Kidney epithelial cell (primary cell): ENCODE measurements at regions not wholly inside any gene's neighbourhood (a gene's known extent, or its start where the extent isn't known, plus 50 kb on each side); places are given as distances from the start of the nearest gene placed in this dataset.

Experiments used
- DNase-seq: peaks from one replicate; pipeline ENCODE4 v3.0.0-alpha.2; 2010; ENCODE audit warnings: low read depth
- H3K27me3 ChIP-seq: 2 replicates; pipeline ENCODE4 v1.6.0; 2011; ENCODE audit warnings: low read length; ENCODE audit not compliant: control insufficient read depth, insufficient read depth
- H3K36me3 ChIP-seq: 2 replicates; pipeline ENCODE4 v1.5.1; 2011; ENCODE audit warnings: low read length; ENCODE audit not compliant: control insufficient read depth, insufficient read depth
- H3K4me3 ChIP-seq: 2 replicates; pipeline ENCODE4 v1.5.1; 2011; ENCODE audit warnings: low read depth, mild to moderate bottlenecking, control low read depth, low read length
- CTCF ChIP-seq: IDR thresholded peaks from 2 replicates; pipeline ENCODE4 v1.5.1; 2011; ENCODE audit warnings: mild to moderate bottlenecking, moderate library complexity, low read length, control low read depth, inconsistent platforms; ENCODE audit not compliant: insufficient read depth, poor library complexity, severe bottlenecking

GRCh38 chr2:195057001-195057400 lies 600.0 kb upstream of the SLC39A10 start:
- TF ChIP-seq CTCF, result no peak
- no peak for DNase-seq
- no peak overlapping the region for H3K4me3 ChIP-seq
- no peaks in the 10 kb centered on the region for H3K27me3 ChIP-seq
- no peaks in the 10 kb centered on the region for H3K36me3 ChIP-seq

- no peaks in the 10 kb centered on the region for H3K27me3 ChIP-seq
- H3K36me3 ChIP-seq, result no peaks in the 10 kb centered on the region
- TF ChIP-seq CTCF, result no peak
- DNase-seq, result no peak
- no peak overlapping the region for H3K4me3 ChIP-seq
Observed at GRCh38 chr2:195055996-195056395, 601.0 kb upstream of the SLC39A10 start.

GRCh38 chr2:195051401-195051800 lies 605.6 kb upstream of the SLC39A10 start:
- Histone ChIP-seq H3K36me3 (no peaks in the 10 kb centered on the region), H3K27me3 (no peaks in the 10 kb centered on the region), H3K4me3 (no peak overlapping the region)
- TF ChIP-seq CTCF, result no peak
- no peak for DNase-seq

GRCh38 chr2:195049372-195050031 lies 607.5 kb upstream of the SLC39A10 start:
- DNase-seq, result no peak
- H3K36me3 ChIP-seq, result no peaks in the 10 kb centered on the region
- no peak for TF ChIP-seq CTCF
- no peaks in the 10 kb centered on the region for H3K27me3 ChIP-seq
- no peak overlapping the region for H3K4me3 ChIP-seq

- DNase-seq, result no peak
Observed at GRCh38 chr2:195047955-195048354, 609.1 kb upstream of the SLC39A10 start.

More at GRCh38 chr2:195047955-195048354, 609.1 kb upstream of the SLC39A10 start:
- H3K36me3 ChIP-seq, result no peaks in the 10 kb centered on the region
- no peak overlapping the region for H3K4me3 ChIP-seq
- TF ChIP-seq CTCF, result no peak
- H3K27me3 ChIP-seq, result no peaks in the 10 kb centered on the region
